ENCODE measurements at regions not wholly inside any gene's neighbourhood (a gene's known extent, or its start where the extent isn't known, plus 50 kb on each side); places are given as distances from the start of the nearest gene placed in this dataset.

DNA sequence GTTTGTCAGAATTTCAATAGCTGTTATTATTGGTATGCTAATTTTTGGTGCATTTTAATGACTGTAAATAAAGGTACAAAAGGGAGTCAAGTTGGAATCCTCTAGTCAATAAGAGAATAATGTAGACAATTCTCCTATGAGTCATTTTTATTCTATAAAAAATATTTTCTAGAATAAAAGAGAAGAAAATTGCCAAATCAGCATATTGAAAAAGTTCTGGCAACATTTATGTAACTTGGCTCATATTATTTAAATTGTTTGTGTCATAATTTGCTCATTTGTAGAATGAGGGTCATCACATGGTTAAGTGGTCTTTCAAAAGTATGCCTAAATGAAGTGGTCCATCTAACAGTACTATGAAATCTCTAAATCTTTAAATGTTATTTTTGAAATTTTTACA lies 1719.8 kb upstream of the WWC1 start:
- TF ChIP-seq, protein P1, sequence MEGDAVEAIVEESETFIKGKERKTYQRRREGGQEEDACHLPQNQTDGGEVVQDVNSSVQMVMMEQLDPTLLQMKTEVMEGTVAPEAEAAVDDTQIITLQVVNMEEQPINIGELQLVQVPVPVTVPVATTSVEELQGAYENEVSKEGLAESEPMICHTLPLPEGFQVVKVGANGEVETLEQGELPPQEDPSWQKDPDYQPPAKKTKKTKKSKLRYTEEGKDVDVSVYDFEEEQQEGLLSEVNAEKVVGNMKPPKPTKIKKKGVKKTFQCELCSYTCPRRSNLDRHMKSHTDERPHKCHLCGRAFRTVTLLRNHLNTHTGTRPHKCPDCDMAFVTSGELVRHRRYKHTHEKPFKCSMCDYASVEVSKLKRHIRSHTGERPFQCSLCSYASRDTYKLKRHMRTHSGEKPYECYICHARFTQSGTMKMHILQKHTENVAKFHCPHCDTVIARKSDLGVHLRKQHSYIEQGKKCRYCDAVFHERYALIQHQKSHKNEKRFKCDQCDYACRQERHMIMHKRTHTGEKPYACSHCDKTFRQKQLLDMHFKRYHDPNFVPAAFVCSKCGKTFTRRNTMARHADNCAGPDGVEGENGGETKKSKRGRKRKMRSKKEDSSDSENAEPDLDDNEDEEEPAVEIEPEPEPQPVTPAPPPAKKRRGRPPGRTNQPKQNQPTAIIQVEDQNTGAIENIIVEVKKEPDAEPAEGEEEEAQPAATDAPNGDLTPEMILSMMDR (optimal IDR thresholded peaks at IDR 0.05 in 1 of 3, IDR thresholded peaks at IDR 0.05 in 1 of 3, conservative IDR thresholded peaks at IDR 0.05 in 1 of 3; ENCODE audit: extremely low read depth in 1 of 3, insufficient read depth in 2 of 3, low read length in 3 of 3): no peak
- TF ChIP-seq EZH2 (IDR thresholded peaks at IDR 0.05; ENCODE audit: low read length): no peak
- Histone ChIP-seq H3K9ac (ENCODE audit: control insufficient read depth, extremely low read depth, insufficient read depth, low read length) (no peak overlapping the region), H3K9me1 (ENCODE audit: control insufficient read depth, extremely low read depth, insufficient read depth, low read length) (no peaks in the 10 kb centered on the region), H4K20me1 (ENCODE audit: control insufficient read depth, extremely low read depth, insufficient read depth, low read length) (no peaks in the 10 kb centered on the region), H3K27me3 (ENCODE audit: control insufficient read depth, extremely low read depth, insufficient read depth, low read length) (no peaks in the 10 kb centered on the region), H3K4me1 (ENCODE audit: control insufficient read depth, extremely low read depth, insufficient read depth, low read length) (no peaks in the 10 kb centered on the region), H3K27ac (ENCODE audit: control insufficient read depth, insufficient read depth, low read length) (no peak overlapping the region), H3K36me3 (ENCODE audit: control insufficient read depth in 2 of 2, extremely low read depth in 1 of 2, insufficient read depth in 2 of 2, low read length in 2 of 2) (no peaks in the 10 kb centered on the region), H2AFZ (ENCODE audit: control insufficient read depth, low read length) (no peak overlapping the region), H3K4me2 (ENCODE audit: control insufficient read depth, extremely low read depth, insufficient read depth, low read depth, low read length) (no peak overlapping the region), H3K79me2 (ENCODE audit: control insufficient read depth, insufficient read depth, low read length) (no peaks in the 10 kb centered on the region), H3K4me3 (ENCODE audit: control insufficient read depth in 2 of 3, extremely low read depth in 1 of 3, insufficient read depth in 2 of 3, low read depth in 1 of 3, low read length in 3 of 3) (no peak overlapping the region), H3K9me3 (ENCODE audit: control insufficient read depth, low read depth, low read length) (peaks cover 1% of the 10 kb centered on the region)
- no peak for FAIRE-seq
- DNase-seq (ENCODE audit: low read depth, low spot score): no peak
- dilution Hi-C loops (cut with MboI; ENCODE audit: extremely low pct_ligation_motif_present, low sequenced_read_pairs): no loop called here

DNA sequence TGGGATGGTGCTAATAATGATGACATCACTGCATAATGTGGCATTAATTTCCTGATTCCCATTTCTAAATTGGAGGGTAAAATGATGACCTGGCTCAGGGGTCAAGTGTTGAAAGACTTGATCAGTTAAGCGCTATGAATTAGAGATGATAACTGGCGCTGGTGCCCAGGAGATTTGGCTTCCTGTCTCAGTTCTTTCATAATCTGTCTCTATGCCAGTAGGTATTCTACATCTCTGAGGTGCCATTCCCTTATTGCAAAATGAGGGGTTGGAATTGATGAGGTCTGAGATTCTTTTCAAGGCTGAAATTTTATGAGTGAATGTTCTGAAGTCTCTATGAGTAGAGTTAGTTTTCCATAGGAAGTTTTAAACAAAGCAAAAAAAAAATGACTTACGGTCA lies 1715.1 kb upstream of the WWC1 start:
- TF ChIP-seq, protein P1 (optimal IDR thresholded peaks at IDR 0.05 in 1 of 3, IDR thresholded peaks at IDR 0.05 in 1 of 3, conservative IDR thresholded peaks at IDR 0.05 in 1 of 3; ENCODE audit: extremely low read depth in 1 of 3, insufficient read depth in 2 of 3, low read length in 3 of 3): no peak
- TF ChIP-seq EZH2 (IDR thresholded peaks at IDR 0.05; ENCODE audit: low read length): no peak
- FAIRE-seq: no peak

More for the DNA sequence above, 1715.1 kb upstream of the WWC1 start:
- no peak for DNase-seq (ENCODE audit: low read depth, low spot score)
- Histone ChIP-seq H3K4me2 (ENCODE audit: control insufficient read depth, extremely low read depth, insufficient read depth, low read depth, low read length) (no peak overlapping the region), H3K4me1 (ENCODE audit: control insufficient read depth, extremely low read depth, insufficient read depth, low read length) (no peaks in the 10 kb centered on the region), H3K9me1 (ENCODE audit: control insufficient read depth, extremely low read depth, insufficient read depth, low read length) (no peaks in the 10 kb centered on the region), H3K36me3 (ENCODE audit: control insufficient read depth in 2 of 2, extremely low read depth in 1 of 2, insufficient read depth in 2 of 2, low read length in 2 of 2) (no peaks in the 10 kb centered on the region), H3K9me3 (ENCODE audit: control insufficient read depth, low read depth, low read length) (no peaks in the 10 kb centered on the region), H3K9ac (ENCODE audit: control insufficient read depth, extremely low read depth, insufficient read depth, low read length) (no peak overlapping the region), H3K79me2 (ENCODE audit: control insufficient read depth, insufficient read depth, low read length) (no peaks in the 10 kb centered on the region), H3K27me3 (ENCODE audit: control insufficient read depth, extremely low read depth, insufficient read depth, low read length) (no peaks in the 10 kb centered on the region), H4K20me1 (ENCODE audit: control insufficient read depth, extremely low read depth, insufficient read depth, low read length) (no peaks in the 10 kb centered on the region), H3K27ac (ENCODE audit: control insufficient read depth, insufficient read depth, low read length) (no peak overlapping the region), H2AFZ (ENCODE audit: control insufficient read depth, low read length) (no peak overlapping the region), H3K4me3 (ENCODE audit: control insufficient read depth in 2 of 3, extremely low read depth in 1 of 3, insufficient read depth in 2 of 3, low read depth in 1 of 3, low read length in 3 of 3) (no peak overlapping the region)
- dilution Hi-C loops (cut with MboI; ENCODE audit: extremely low pct_ligation_motif_present, low sequenced_read_pairs): no loop called here

All from keratinocyte (primary cell).